ENCODE measurements at regions not wholly inside any gene's neighbourhood (a gene's known extent, or its start where the extent isn't known, plus 50 kb on each side); places are given as distances from the start of the nearest gene placed in this dataset.

GRCh38 chr9:80651044-80651443 is 1038.3 kb downstream of the TLE1 start (continued):
- TF ChIP-seq RBM22 (optimal IDR thresholded peaks at IDR 0.05; ENCODE audit: low read length) (no peak), ONECUT2 (CRISPR knock-in tag; IDR thresholded peaks at IDR 0.05) (no peak)

GRCh38 chr9:80649496-80649895 is 1039.9 kb downstream of the TLE1 start:
- BruUV-seq (replicated peaks): no TSS peak

More at GRCh38 chr9:80649496-80649895, 1039.9 kb downstream of the TLE1 start:
- H3K4me1 ChIP-seq (ENCODE audit: insufficient read depth, low read length): no peaks in the 10 kb centered on the region
- no peaks in the 10 kb centered on the region for H3K79me2 ChIP-seq (ENCODE audit: insufficient read depth, low read length)
- no peak for TF ChIP-seq AHR (CRISPR knock-in tag; IDR thresholded peaks at IDR 0.05)
- TF ChIP-seq RELA (CRISPR knock-in tag; IDR thresholded peaks at IDR 0.05): no peak
- no peak for TF ChIP-seq ZNF589 (CRISPR knock-in tag; conservative IDR thresholded peaks at IDR 0.05)
- TF ChIP-seq ZNF883 (CRISPR knock-in tag; IDR thresholded peaks at IDR 0.05; ENCODE audit: not compliant biosample characterization): no peak
- TF ChIP-seq ZSCAN20 (CRISPR knock-in tag; IDR thresholded peaks at IDR 0.05; ENCODE audit: borderline replicate concordance): no peak
- no peak for TF ChIP-seq FOXO4 (CRISPR knock-in tag; conservative IDR thresholded peaks at IDR 0.05)
- TF ChIP-seq ERF (CRISPR knock-in tag; IDR thresholded peaks at IDR 0.05): no peak
- no peak for TF ChIP-seq ZNF546 (CRISPR knock-in tag; conservative IDR thresholded peaks at IDR 0.05)
- TF ChIP-seq HIVEP1 (CRISPR knock-in tag; IDR thresholded peaks at IDR 0.05): no peak
- no peak for TF ChIP-seq NR1H2 (CRISPR knock-in tag; IDR thresholded peaks at IDR 0.05; ENCODE audit: borderline replicate concordance, low read depth)
- TF ChIP-seq PHB2 (IDR thresholded peaks at IDR 0.05; ENCODE audit: partially characterized antibody): no peak
- no peak for TF ChIP-seq NR0B2 (CRISPR knock-in tag; IDR thresholded peaks at IDR 0.05)
- TF ChIP-seq CREM (IDR thresholded peaks at IDR 0.05): no peak
- no peak for TF ChIP-seq CREM (CRISPR knock-in tag; IDR thresholded peaks at IDR 0.05)
- TF ChIP-seq ZNF317 (CRISPR knock-in tag; IDR thresholded peaks at IDR 0.05): no peak
- TF ChIP-seq ZNF558 (CRISPR knock-in tag; IDR thresholded peaks at IDR 0.05; ENCODE audit: borderline replicate concordance): no peak
- H3K4me2 ChIP-seq (ENCODE audit: low read depth, low read length): no peak overlapping the region
- H3K9ac ChIP-seq (ENCODE audit: insufficient read depth, low read depth, low read length): no peak overlapping the region
- no peaks in the 10 kb centered on the region for H4K20me1 ChIP-seq (ENCODE audit: insufficient read depth, low read length)
- 0% methylated on average over 2 of the region's 2 CpGs for WGBS (ENCODE audit: low lambda C conversion rate)
- 0 out of 2 replicates have a peak, but pooled peaks cover 3% of the 10 kb centered on the region for H3K9me3 ChIP-seq (ENCODE audit: low read length)
- no peak overlapping the region for H3K27ac ChIP-seq (ENCODE audit: extremely low read length, insufficient read depth, low read length)
- no peak for DNase-seq (ENCODE audit: low spot score)
- ATAC-seq: no peak
- ChIA-PET POLR2A (no interaction called here), CTCF (ENCODE audit: low intra/inter-chr PET ratio, low total read pairs) (no interaction called here)
- H3K36me3 ChIP-seq (replicated peaks in 1 of 2; ENCODE audit: control insufficient read depth in 1 of 2, insufficient read depth in 2 of 2, low read length in 2 of 2): no peaks in the 10 kb centered on the region
- FAIRE-seq: no peak
- H3K27me3 ChIP-seq (ENCODE audit: control insufficient read depth in 1 of 2, insufficient read depth in 2 of 2, low read length in 2 of 2): no peaks in the 10 kb centered on the region
- in situ Hi-C loops (cut with HindIII; ENCODE audit: extremely low pct_ligation_motif_present, low pct_unique_long_range_greater_than_20kb) (no loop called here), intact Hi-C loops (cut with micrococcal nuclease; ENCODE audit: unreplicated experiment) (no loop called here)
- H3K4me3 ChIP-seq (replicated peaks in 1 of 3; ENCODE audit: insufficient read depth in 1 of 3, low read depth in 2 of 3, low read length in 3 of 3): no peak overlapping the region
- no peak overlapping the region for H2AFZ ChIP-seq (ENCODE audit: low read length)
